HEK293 (cell line): ENCODE measurements at regions not wholly inside any gene's neighbourhood (a gene's known extent, or its start where the extent isn't known, plus 50 kb on each side); places are given as distances from the start of the nearest gene placed in this dataset.

Experiments used
- ZNF311 ChIP-seq: fragments of 450-650 bp; formaldehyde crosslinking; IDR thresholded peaks from 2 replicates; pipeline ENCODE4 v1.5.1; 2017; ENCODE audit warnings: missing biosample characterization, missing genetic modification characterization, borderline replicate concordance
- ZNF560 ChIP-seq: fragments of 450-650 bp; formaldehyde crosslinking; IDR thresholded peaks from 2 replicates; pipeline ENCODE4 v1.5.1; 2017; ENCODE audit warnings: missing biosample characterization, missing genetic modification characterization, borderline replicate concordance
- TF ChIP-seq, protein P1 (sequence below): fragments of 450-650 bp; formaldehyde crosslinking; IDR thresholded peaks from 2 replicates; pipeline ENCODE4 v1.5.1; 2016; ENCODE audit warnings: missing biosample characterization, missing genetic modification characterization
- TF ChIP-seq, protein P2 (sequence below): fragments of 450-650 bp; formaldehyde crosslinking; IDR thresholded peaks from 2 replicates; pipeline ENCODE4 v1.5.1; 2016; ENCODE audit warnings: missing biosample characterization, missing genetic modification characterization

GRCh38 chr7:17139081-17139480, 159.4 kb upstream of the AHR start:
- TF ChIP-seq, protein P1, sequence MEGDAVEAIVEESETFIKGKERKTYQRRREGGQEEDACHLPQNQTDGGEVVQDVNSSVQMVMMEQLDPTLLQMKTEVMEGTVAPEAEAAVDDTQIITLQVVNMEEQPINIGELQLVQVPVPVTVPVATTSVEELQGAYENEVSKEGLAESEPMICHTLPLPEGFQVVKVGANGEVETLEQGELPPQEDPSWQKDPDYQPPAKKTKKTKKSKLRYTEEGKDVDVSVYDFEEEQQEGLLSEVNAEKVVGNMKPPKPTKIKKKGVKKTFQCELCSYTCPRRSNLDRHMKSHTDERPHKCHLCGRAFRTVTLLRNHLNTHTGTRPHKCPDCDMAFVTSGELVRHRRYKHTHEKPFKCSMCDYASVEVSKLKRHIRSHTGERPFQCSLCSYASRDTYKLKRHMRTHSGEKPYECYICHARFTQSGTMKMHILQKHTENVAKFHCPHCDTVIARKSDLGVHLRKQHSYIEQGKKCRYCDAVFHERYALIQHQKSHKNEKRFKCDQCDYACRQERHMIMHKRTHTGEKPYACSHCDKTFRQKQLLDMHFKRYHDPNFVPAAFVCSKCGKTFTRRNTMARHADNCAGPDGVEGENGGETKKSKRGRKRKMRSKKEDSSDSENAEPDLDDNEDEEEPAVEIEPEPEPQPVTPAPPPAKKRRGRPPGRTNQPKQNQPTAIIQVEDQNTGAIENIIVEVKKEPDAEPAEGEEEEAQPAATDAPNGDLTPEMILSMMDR (tag by site-specific recombination), result no peak
- TF ChIP-seq, protein P2, sequence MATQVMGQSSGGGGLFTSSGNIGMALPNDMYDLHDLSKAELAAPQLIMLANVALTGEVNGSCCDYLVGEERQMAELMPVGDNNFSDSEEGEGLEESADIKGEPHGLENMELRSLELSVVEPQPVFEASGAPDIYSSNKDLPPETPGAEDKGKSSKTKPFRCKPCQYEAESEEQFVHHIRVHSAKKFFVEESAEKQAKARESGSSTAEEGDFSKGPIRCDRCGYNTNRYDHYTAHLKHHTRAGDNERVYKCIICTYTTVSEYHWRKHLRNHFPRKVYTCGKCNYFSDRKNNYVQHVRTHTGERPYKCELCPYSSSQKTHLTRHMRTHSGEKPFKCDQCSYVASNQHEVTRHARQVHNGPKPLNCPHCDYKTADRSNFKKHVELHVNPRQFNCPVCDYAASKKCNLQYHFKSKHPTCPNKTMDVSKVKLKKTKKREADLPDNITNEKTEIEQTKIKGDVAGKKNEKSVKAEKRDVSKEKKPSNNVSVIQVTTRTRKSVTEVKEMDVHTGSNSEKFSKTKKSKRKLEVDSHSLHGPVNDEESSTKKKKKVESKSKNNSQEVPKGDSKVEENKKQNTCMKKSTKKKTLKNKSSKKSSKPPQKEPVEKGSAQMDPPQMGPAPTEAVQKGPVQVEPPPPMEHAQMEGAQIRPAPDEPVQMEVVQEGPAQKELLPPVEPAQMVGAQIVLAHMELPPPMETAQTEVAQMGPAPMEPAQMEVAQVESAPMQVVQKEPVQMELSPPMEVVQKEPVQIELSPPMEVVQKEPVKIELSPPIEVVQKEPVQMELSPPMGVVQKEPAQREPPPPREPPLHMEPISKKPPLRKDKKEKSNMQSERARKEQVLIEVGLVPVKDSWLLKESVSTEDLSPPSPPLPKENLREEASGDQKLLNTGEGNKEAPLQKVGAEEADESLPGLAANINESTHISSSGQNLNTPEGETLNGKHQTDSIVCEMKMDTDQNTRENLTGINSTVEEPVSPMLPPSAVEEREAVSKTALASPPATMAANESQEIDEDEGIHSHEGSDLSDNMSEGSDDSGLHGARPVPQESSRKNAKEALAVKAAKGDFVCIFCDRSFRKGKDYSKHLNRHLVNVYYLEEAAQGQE (tag by site-specific recombination), result no peak
- TF ChIP-seq ZNF311 (tag by site-specific recombination) (no peak), ZNF560 (tag by site-specific recombination) (no peak)
